WERI-Rb-1 (cell line): ENCODE measurements at regions not wholly inside any gene's neighbourhood (a gene's known extent, or its start where the extent isn't known, plus 50 kb on each side); places are given as distances from the start of the nearest gene placed in this dataset.

ENCODE experiments used
- DNase-seq: peaks from one replicate; pipeline ENCODE4 v3.0.0-alpha.2; 2020
- H3K27ac ChIP-seq: fragments of 250-450 bp; sonication (Bioruptor Pico); 2 replicates; pipeline ENCODE4 v1.5.1; 2020; ENCODE audit warnings: mild to moderate bottlenecking, moderate library complexity
- H3K27me3 ChIP-seq: fragments of 250-450 bp; sonication (Bioruptor Pico); 2 replicates; pipeline ENCODE4 v1.5.1; 2021; ENCODE audit warnings: mild to moderate bottlenecking, low read depth, moderate library complexity; ENCODE audit not compliant: insufficient read depth, severe bottlenecking
- H3K36me3 ChIP-seq: fragments of 250-450 bp; sonication (Bioruptor Pico); 2 replicates; pipeline ENCODE4 v1.5.1; 2020; ENCODE audit warnings: mild to moderate bottlenecking, moderate library complexity
- H3K4me3 ChIP-seq: 2 replicates; pipeline ENCODE4 v1.5.1; 2011; ENCODE audit warnings: low read depth, mild to moderate bottlenecking, control low read depth, low read length
- H3K9me3 ChIP-seq: fragments of 250-450 bp; sonication (Bioruptor Pico); 2 replicates; pipeline ENCODE4 v1.5.1; 2021; ENCODE audit warnings: mild to moderate bottlenecking, moderate library complexity; ENCODE audit not compliant: severe bottlenecking
- TF ChIP-seq, protein P1 (sequence below): IDR thresholded peaks from 2 replicates; pipeline ENCODE4 v1.5.1; 2011; ENCODE audit warnings: low read depth, mild to moderate bottlenecking, control low read depth, inconsistent platforms, low read length

- TF ChIP-seq, protein P1, sequence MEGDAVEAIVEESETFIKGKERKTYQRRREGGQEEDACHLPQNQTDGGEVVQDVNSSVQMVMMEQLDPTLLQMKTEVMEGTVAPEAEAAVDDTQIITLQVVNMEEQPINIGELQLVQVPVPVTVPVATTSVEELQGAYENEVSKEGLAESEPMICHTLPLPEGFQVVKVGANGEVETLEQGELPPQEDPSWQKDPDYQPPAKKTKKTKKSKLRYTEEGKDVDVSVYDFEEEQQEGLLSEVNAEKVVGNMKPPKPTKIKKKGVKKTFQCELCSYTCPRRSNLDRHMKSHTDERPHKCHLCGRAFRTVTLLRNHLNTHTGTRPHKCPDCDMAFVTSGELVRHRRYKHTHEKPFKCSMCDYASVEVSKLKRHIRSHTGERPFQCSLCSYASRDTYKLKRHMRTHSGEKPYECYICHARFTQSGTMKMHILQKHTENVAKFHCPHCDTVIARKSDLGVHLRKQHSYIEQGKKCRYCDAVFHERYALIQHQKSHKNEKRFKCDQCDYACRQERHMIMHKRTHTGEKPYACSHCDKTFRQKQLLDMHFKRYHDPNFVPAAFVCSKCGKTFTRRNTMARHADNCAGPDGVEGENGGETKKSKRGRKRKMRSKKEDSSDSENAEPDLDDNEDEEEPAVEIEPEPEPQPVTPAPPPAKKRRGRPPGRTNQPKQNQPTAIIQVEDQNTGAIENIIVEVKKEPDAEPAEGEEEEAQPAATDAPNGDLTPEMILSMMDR = no peak
- no peaks in the 10 kb centered on the region for H3K9me3 ChIP-seq
- no peak overlapping the region for H3K27ac ChIP-seq
- DNase-seq = no peak
- no peaks in the 10 kb centered on the region for H3K36me3 ChIP-seq
- H3K4me3 ChIP-seq = no peak overlapping the region
- H3K27me3 ChIP-seq = no peaks in the 10 kb centered on the region
Measured at GRCh38 chr13:82344867-82345266, 1537.4 kb downstream of the SLITRK1 start.

- no peak for DNase-seq
- Histone ChIP-seq H3K27me3 (no peaks in the 10 kb centered on the region), H3K9me3 (no peaks in the 10 kb centered on the region), H3K4me3 (no peak overlapping the region), H3K36me3 (no peaks in the 10 kb centered on the region), H3K27ac (no peak overlapping the region)
- TF ChIP-seq, protein P1 = no peak
Measured at GRCh38 chr13:82341116-82341515, 1541.2 kb downstream of the SLITRK1 start.

GRCh38 chr13:82330499-82330898 lies 1551.8 kb downstream of the SLITRK1 start:
- Histone ChIP-seq H3K4me3 (no peak overlapping the region), H3K27me3 (no peaks in the 10 kb centered on the region), H3K36me3 (no peaks in the 10 kb centered on the region), H3K9me3 (no peaks in the 10 kb centered on the region), H3K27ac (no peak overlapping the region)
- no peak for DNase-seq
- TF ChIP-seq, protein P1 = no peak

GRCh38 chr13:82323101-82323500 lies 1559.2 kb downstream of the SLITRK1 start:
- DNase-seq = no peak
- Histone ChIP-seq H3K27me3 (no peaks in the 10 kb centered on the region), H3K9me3 (no peaks in the 10 kb centered on the region), H3K36me3 (no peaks in the 10 kb centered on the region), H3K27ac (no peak overlapping the region), H3K4me3 (no peak overlapping the region)
- TF ChIP-seq, protein P1 = no peak

- Histone ChIP-seq H3K4me3 (no peak overlapping the region), H3K27ac (no peak overlapping the region), H3K27me3 (no peaks in the 10 kb centered on the region), H3K36me3 (no peaks in the 10 kb centered on the region), H3K9me3 (no peaks in the 10 kb centered on the region)
- TF ChIP-seq, protein P1 = no peak
- DNase-seq = no peak
Measured at GRCh38 chr13:82305588-82305987, 1576.7 kb downstream of the SLITRK1 start.

DNA sequence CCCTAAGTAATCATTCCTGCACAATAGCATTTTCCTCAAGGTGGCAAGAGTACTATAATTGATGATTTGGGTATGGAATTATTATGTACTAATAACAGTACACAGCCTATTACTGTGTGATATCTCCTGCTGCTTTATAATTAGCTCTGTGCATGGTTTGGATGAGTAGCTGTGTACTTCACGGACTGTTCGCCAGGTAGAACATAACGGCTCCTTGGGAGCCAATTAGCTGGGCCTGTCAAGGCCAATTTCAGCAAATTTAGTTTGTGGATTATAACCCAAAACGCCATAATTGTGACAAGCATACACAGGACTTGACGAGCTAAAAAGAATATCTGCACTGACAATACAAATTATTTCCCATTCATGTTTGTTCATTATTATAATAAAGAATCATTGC lies 1584.2 kb downstream of the SLITRK1 start:
- H3K9me3 ChIP-seq = no peaks in the 10 kb centered on the region
- no peaks in the 10 kb centered on the region for H3K27me3 ChIP-seq
- no peak overlapping the region for H3K27ac ChIP-seq
- H3K4me3 ChIP-seq = no peak overlapping the region
- TF ChIP-seq, protein P1 = no peak
- no peak for DNase-seq
- no peaks in the 10 kb centered on the region for H3K36me3 ChIP-seq
